ENCODE measurements at regions not wholly inside any gene's neighbourhood (a gene's known extent, or its start where the extent isn't known, plus 50 kb on each side); places are given as distances from the start of the nearest gene placed in this dataset.

- intact Hi-C loops (cut with DNase I): no loop called here
- Histone ChIP-seq H3K36me3 (no peaks in the 10 kb centered on the region), H3K4me3 (no peak overlapping the region), H3K27me3 (replicated peaks; ENCODE audit: insufficient read depth) (no peaks in the 10 kb centered on the region), H3K9me3 (no peaks in the 10 kb centered on the region), H3K4me1 (replicated peaks) (no peaks in the 10 kb centered on the region), H3K27ac (no peak overlapping the region)
- no peak for TF ChIP-seq POLR2A (IDR thresholded peaks at IDR 0.05)
- no peak for DNase-seq (ENCODE audit: low spot score)
- WGBS: 93% methylated on average over 2 of the region's 2 CpGs
Measured at GRCh38 chr5:119795768-119796167, 166.4 kb downstream of the FAM170A start.

DNA sequence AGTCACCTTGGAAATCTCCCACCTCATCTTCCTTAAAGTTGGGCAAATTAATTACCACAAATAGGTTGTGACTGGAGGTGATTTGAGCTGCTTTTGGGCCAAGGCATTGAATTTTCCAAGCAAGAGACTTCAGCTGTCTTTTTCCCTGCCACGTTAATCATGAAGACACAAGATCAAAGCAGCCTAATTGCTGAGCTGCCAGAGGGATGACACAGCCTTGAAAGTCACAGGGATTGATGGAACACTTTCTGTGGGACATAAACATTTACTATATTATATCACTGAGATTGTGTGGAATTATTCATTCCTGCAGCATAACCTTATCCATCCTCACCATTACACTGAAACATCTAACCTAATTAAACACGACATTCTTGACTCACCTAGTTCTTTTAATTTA lies 172.2 kb downstream of the FAM170A start:
- Histone ChIP-seq H3K27me3 (replicated peaks; ENCODE audit: insufficient read depth) (no peaks in the 10 kb centered on the region), H3K27ac (no peak overlapping the region), H3K4me1 (replicated peaks) (no peaks in the 10 kb centered on the region), H3K4me3 (no peak overlapping the region), H3K36me3 (no peaks in the 10 kb centered on the region), H3K9me3 (no peaks in the 10 kb centered on the region)
- intact Hi-C loops (cut with DNase I): no loop called here
- TF ChIP-seq, protein P1, sequence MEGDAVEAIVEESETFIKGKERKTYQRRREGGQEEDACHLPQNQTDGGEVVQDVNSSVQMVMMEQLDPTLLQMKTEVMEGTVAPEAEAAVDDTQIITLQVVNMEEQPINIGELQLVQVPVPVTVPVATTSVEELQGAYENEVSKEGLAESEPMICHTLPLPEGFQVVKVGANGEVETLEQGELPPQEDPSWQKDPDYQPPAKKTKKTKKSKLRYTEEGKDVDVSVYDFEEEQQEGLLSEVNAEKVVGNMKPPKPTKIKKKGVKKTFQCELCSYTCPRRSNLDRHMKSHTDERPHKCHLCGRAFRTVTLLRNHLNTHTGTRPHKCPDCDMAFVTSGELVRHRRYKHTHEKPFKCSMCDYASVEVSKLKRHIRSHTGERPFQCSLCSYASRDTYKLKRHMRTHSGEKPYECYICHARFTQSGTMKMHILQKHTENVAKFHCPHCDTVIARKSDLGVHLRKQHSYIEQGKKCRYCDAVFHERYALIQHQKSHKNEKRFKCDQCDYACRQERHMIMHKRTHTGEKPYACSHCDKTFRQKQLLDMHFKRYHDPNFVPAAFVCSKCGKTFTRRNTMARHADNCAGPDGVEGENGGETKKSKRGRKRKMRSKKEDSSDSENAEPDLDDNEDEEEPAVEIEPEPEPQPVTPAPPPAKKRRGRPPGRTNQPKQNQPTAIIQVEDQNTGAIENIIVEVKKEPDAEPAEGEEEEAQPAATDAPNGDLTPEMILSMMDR (IDR thresholded peaks at IDR 0.05): no peak
- WGBS: 85% methylated on average over 2 of the region's 2 CpGs
- DNase-seq (ENCODE audit: low spot score): no peak

GRCh38 chr5:119808024-119808423 lies 178.7 kb downstream of the FAM170A start:
- TF ChIP-seq, protein P1 (IDR thresholded peaks at IDR 0.05): no peak
- no peak for TF ChIP-seq POLR2AphosphoS5 (IDR thresholded peaks at IDR 0.05)
- no peak for TF ChIP-seq POLR2A (IDR thresholded peaks at IDR 0.05)
- Histone ChIP-seq H3K4me1 (replicated peaks) (no peaks in the 10 kb centered on the region), H3K27me3 (replicated peaks; ENCODE audit: insufficient read depth) (no peaks in the 10 kb centered on the region), H3K27ac (no peak overlapping the region), H3K36me3 (no peaks in the 10 kb centered on the region), H3K4me3 (no peak overlapping the region), H3K9me3 (no peaks in the 10 kb centered on the region)
- 92% methylated on average over 2 of the region's 2 CpGs for WGBS
- DNase-seq (ENCODE audit: low spot score): no peak
- intact Hi-C loops (cut with DNase I): no loop called here

- Histone ChIP-seq H3K27ac (no peak overlapping the region), H3K4me1 (replicated peaks) (no peaks in the 10 kb centered on the region), H3K27me3 (replicated peaks; ENCODE audit: insufficient read depth) (no peaks in the 10 kb centered on the region), H3K4me3 (no peak overlapping the region), H3K36me3 (no peaks in the 10 kb centered on the region), H3K9me3 (no peaks in the 10 kb centered on the region)
- intact Hi-C loops (cut with DNase I): no loop called here
- TF ChIP-seq POLR2A (IDR thresholded peaks at IDR 0.05): no peak
- TF ChIP-seq, protein P1 (IDR thresholded peaks at IDR 0.05): no peak
- TF ChIP-seq POLR2AphosphoS5 (IDR thresholded peaks at IDR 0.05): no peak
- WGBS: 94% methylated on average over 2 of the region's 2 CpGs
- no peak for DNase-seq (ENCODE audit: low spot score)
Measured at GRCh38 chr5:119808474-119808873, 179.1 kb downstream of the FAM170A start.

DNA sequence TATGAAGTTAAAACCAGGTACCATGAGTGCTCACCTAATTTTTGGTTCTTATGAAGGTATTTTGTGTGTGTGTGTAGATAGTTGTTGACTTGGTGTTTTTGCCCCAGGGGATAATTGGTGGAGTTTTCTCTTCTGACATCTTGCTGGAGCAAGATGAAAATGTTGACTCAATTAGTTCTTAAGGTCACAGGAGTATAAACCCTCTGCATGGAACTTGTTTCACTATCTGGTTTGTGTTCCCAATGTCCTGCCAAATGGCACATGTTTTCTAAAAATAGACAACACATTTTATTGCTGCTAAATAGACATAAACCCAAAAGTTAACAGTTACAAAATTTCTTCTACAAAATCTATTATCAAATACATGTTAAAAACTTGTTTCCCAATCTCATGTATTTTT lies 180.9 kb downstream of the FAM170A start:
- no peaks in the 10 kb centered on the region for H3K27me3 ChIP-seq (replicated peaks; ENCODE audit: insufficient read depth)
- no peaks in the 10 kb centered on the region for H3K36me3 ChIP-seq
- TF ChIP-seq, protein P1 (IDR thresholded peaks at IDR 0.05): no peak
- TF ChIP-seq POLR2AphosphoS5 (IDR thresholded peaks at IDR 0.05): peak; percentile 25
- TF ChIP-seq POLR2A (IDR thresholded peaks at IDR 0.05): no peak
- H3K27ac ChIP-seq: no peak overlapping the region
- H3K9me3 ChIP-seq: no peaks in the 10 kb centered on the region
- intact Hi-C loops (cut with DNase I): no loop called here
- H3K4me1 ChIP-seq (replicated peaks): no peaks in the 10 kb centered on the region
- no peak for DNase-seq (ENCODE audit: low spot score)
- H3K4me3 ChIP-seq: no peak overlapping the region
